GM21528 (cell line): ENCODE measurements at regions not wholly inside any gene's neighbourhood (a gene's known extent, or its start where the extent isn't known, plus 50 kb on each side); places are given as distances from the start of the nearest gene placed in this dataset.

Experiments
- ATAC-seq: cut with Tn5 transposase; IDR thresholded peaks from one replicate; pipeline ENCODE4 v1.9.1; 2021; ENCODE audit warnings: mild to moderate bottlenecking, moderate library complexity; ENCODE audit not compliant: unreplicated experiment, low FRiP score

DNA sequence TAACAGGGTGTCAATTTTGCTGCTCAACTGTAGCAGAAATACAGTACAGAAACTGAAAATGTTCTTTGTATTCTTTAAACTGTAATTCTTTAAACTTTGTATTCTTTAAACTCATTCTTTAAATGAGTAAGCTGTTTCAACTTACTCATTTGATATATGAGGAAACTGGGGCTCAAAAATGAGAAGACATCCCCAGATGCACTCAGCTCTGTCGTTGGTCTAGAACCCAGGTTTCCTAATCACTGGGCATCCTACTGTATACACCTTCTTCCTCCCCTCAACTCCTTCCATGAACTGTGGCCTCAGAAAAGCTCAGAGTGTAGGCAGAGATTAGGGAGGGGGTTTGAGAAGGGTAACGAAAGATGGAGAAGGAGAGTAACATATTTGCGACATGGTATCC, 136.5 kb upstream of the MAST4 start:
- ATAC-seq, result no peak

- ATAC-seq, result no peak
Observed at GRCh38 chr5:66467564-66467963, 128.6 kb upstream of the MAST4 start.

DNA sequence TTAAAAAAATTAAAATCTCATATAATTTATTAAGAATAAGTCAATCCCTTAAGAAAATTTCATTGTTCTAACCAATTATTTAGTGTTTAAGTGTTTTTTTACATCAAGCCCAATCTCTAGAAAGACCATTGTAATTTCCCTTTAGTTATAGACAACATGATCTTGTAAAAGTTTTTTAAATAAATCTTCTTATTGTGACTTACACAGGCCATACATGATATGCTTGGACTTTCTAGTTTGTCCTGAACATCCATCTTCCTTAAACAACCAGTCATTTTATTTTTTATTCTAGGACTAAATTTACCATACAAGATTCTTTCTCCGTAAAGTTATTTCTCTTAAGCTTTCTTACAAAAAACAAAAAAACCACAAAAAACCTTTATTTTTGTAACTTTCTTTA, 126.5 kb upstream of the MAST4 start:
- no peak for ATAC-seq

GRCh38 chr5:66472010-66472409, 124.2 kb upstream of the MAST4 start:
- ATAC-seq, result no peak

DNA sequence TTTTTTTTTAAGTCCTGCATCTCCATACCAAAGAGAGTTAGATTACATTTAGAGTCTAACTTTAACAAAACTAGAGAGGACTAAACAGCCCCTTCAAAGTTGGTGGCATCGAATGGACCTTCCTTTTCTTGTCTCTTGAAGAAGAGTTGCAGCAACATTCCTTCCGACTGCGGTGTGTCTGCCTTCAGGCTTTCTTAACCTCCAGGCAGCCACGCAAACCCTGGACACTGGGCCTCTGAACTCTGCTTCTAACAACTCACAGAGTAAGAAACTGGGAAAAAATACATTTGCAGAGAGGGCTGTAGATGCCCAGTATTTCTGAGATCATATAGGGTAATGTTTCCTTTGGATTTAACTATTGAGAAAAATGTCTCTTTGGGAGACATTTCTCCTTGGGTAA, 120.5 kb upstream of the MAST4 start:
- no peak for ATAC-seq

DNA sequence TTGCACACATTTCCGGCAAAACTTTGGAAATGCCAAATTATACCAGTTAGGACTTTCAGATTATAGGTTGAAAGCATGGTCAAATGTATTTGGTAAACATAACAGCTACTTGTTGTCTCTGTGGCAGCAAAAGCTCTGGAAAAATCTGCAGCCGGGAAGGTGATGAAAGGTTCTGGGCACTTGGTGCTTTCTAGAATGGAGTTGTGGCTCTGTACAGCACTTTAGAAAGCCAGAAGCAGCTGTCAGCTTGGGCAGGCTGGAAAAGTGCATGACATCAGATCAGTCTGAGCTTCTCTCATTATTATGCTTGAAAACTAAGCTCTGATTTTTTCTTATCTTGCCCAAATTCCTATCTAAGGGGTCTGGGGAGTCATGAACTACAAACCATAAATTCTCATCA, 118.6 kb upstream of the MAST4 start:
- no peak for ATAC-seq

DNA sequence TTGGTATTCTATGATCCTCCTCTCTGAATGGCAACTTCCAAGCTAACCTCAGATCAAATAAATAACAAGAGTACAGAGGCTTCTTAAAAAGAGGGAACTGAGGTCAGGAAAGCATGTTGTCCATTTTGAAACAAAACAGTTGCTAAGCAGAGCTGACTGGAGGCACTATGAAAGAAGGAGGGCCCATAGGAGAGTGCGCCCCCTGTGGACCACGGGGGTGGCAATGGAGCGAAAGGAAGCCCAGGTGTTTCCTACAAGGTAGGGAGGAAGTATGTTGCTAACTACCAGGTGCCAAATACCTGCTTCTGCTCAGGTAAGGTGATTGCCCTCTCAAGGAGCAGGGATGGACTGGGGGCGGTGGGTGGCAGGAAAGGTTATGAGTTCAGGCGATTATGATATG, 101.8 kb upstream of the MAST4 start:
- ATAC-seq, result no peak

DNA sequence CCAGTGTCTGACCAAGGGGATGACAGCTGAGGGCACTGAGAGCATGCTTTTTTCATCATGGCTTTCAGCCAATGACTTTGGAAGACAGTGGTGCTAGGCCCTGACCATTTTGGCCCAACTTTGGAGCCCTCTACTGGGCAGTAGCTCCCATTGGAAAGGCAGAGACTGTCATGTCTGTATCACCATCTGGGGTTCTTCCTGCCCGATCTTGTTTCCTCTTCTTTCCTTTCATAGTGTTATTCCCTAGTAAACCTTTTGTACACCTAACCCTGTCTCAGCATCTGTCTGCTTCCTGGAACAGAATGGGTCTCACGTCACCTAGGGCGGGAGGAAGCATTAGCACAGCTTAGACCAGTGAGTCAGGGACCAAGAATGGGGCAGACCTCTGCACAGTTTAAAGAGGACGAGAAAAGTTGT, 97.4 kb upstream of the MAST4 start:
- no peak for ATAC-seq

- no peak for ATAC-seq
Observed at GRCh38 chr5:66503203-66503789, 92.9 kb upstream of the MAST4 start.

GRCh38 chr5:66507106-66507505, 89.1 kb upstream of the MAST4 start:
- ATAC-seq, result no peak

DNA sequence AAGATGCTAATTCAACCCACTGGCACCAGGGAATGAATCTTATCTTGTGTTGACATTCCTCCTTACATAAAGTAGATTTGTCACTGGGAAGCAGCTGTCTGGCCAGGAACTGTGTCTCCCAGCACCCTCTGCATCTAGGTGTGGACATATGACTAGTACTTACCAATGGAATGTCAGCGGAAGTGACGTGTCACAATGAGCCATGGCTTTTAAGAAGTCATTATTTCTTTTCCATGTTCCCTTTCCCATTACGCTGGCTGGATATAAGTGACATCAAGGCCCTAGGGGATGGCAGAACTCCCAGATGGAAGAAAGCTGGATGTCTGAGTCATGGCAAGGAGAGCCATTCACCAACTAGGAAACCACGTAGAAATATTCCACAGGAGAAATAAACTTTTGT, 84.7 kb upstream of the MAST4 start:
- no peak for ATAC-seq

DNA sequence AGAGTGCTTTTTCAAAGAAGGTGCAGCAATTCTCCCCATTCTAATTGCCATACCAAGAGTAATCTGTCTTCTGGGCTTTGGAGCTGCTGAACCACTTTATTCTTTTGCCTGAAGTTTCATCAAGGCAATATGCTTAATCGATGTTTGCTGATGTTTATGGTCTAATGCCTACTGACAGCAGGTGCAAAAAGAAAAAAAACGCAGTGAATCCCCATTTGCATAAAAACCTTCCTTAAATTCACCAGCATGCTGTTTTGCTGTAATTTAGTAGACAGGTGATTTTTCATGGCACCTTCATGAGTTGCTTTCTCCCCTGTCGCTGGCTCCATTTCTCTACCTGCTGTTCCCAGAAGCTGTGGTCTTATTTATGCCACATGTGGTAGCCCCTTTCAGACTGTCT, 83.1 kb upstream of the MAST4 start:
- ATAC-seq, result no peak

GRCh38 chr5:66515209-66515608, 81.0 kb upstream of the MAST4 start:
- ATAC-seq, result no peak

DNA sequence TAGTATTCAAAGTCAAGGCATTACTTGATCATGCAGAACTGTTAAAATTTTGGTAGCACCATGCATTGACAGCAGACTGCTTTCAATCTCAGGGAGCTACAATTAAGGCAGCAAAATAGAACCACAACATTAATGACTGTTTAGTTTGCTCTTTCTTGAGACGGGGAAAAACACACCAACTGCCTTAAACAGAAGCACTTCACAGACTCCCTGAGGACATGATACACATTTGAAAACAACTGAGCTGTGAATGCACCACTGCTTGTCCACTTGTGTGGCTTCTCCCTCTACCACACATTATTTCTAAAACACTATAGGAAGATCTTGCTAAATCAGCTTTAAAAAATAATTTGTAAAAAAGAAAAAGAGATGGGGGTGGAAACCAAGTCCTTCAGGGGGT, 79.6 kb upstream of the MAST4 start:
- no peak for ATAC-seq

- no peak for ATAC-seq
Observed at GRCh38 chr5:66517351-66517750, 78.8 kb upstream of the MAST4 start.

- ATAC-seq, result no peak
Observed at GRCh38 chr5:66518052-66518451, 78.1 kb upstream of the MAST4 start.

DNA sequence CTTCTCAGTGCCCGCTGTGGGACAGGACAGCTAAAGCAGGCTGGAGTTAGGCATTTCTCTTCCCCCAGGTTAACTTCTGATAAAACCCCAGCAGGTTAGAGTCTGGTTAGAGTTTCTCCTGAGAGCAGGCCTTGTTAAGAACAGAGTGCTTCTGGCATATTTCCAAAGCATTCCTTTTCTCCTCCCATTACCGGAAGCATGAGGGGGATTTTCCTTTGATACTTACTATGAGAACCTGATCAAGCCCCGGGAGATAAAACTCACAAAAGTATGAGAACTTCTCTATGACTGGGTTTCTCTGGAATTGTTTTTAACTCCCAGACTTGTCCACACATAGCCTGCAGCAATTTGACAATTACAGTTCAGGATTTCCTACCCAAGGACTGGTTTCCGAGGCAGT, 77.4 kb upstream of the MAST4 start:
- ATAC-seq, result no peak

DNA sequence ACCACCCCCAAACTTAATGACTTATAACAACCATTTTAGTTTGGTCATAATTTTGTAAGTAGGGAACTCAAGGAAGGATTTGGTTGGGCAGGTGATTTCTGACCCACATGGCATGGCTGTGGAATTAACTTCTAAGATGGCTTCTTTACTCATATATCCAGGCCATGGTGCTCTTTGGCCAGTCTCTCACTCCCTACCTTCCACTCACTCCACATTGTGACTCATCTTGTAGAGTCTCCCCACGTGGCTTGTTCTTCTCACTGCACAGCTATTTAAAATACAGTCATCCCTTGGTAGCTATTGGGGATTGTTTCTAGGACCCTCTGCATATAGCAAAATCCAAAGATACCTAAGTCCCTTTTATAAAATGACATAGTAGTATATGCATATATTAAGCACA, 76.6 kb upstream of the MAST4 start:
- no peak for ATAC-seq

DNA sequence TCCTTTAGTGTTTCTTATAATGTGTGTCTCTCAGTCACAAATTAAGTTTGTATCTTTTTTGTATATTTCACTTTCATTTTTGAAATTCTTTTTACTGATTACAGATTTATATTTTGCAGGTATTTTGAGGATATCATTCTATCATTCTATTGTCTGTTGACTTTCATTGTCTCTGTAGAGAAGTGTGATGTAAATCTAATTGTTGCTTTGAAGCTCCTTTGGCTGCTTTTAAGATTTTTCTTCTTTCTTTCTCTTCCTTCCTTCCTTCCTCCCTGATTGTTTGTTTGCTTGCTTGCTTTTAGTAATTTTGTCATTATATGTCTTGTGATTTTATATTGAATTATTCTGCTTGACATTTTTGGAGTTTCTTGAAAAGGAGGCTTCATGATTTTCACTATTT, 75.3 kb upstream of the MAST4 start:
- no peak for ATAC-seq

- no peak for ATAC-seq
Observed at GRCh38 chr5:66527478-66528035, 68.6 kb upstream of the MAST4 start.

DNA sequence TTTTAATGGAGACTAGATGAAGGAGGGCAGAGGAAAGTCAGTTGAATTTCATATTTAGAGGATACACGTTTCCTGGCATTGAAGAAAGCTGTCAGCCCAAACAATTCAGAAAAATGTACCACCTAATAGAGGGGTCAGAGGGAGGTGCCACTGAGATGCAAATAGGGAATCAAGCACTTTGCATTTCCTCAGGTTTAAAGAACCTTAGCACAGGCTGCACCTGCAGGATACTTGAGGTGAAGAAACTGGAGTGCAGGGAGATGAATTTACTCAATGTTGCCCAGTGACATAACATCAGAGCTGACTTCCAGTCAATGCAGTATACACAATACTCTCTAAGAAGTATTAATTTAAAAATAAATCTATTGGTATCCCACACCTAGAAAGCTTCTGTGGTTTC, 67.0 kb upstream of the MAST4 start:
- no peak for ATAC-seq

DNA sequence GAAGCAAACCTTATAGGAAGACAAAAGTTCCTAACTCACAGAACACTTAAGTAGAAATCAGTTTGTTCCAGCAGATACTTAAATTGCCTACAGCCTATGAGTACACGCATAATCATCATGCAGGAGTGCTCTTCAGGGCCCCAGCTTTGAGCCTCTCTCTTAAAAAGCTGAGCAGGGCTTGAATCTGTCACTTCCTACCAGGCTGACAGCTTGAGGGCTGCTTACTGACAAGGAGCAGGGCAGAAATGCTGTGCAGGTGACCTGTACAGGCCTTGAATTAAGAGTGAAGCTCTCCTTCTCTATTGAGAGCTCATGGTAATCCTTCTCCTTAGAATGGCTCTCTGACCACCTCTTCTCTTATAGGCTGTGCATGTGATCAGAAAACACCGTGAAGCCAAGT, 66.5 kb upstream of the MAST4 start:
- no peak for ATAC-seq

DNA sequence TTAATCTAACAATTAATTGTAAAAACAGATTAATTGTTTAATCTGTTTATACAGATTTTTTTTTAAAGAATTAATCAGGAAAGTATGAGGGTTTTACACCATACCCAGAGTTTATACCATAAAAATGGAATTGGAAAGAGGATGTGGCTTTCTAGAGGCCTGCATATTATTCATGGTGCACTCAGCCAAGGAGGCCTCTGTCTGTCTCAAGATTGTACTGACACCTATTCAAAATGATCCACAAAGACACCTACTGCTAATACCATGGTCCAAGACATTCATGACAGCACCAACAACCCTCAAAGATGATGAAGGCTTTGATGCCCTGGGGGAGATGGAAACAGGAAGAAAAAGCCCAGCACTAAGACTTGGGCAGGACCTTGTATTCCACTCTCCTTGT, 58.1 kb upstream of the MAST4 start:
- no peak for ATAC-seq
